Body of pancreas (tissue), 4 donors: ENCODE measurements at regions not wholly inside any gene's neighbourhood (a gene's known extent, or its start where the extent isn't known, plus 50 kb on each side); places are given as distances from the start of the nearest gene placed in this dataset.
"Not testable (repeated sequence)": the region's sequence is repeated elsewhere in the genome, so short reads cannot be mapped to it uniquely, and the experiment has no call there.

Experiments
- POLR2A ChIP-seq, 3 donors: fragments of 450-650 bp; IDR thresholded peaks; one replicate each; pipeline ENCODE4 v1.6.1; 2016; ENCODE audit warnings: antibody characterized with exemption in 3 of 3, mild to moderate bottlenecking in 2 of 3
- TF ChIP-seq, protein P1 (sequence below), 7 experiments: fragments of 450-650 bp in 4 of 7; fragments of 200-600 bp in 3 of 7; sonication (generic) in 3 of 7; IDR thresholded peaks; one replicate each; pipeline ENCODE4 v1.5.1; 2016 to 2019; ENCODE audit warnings: antibody characterized with exemption in 7 of 7

- TF ChIP-seq, protein P1, sequence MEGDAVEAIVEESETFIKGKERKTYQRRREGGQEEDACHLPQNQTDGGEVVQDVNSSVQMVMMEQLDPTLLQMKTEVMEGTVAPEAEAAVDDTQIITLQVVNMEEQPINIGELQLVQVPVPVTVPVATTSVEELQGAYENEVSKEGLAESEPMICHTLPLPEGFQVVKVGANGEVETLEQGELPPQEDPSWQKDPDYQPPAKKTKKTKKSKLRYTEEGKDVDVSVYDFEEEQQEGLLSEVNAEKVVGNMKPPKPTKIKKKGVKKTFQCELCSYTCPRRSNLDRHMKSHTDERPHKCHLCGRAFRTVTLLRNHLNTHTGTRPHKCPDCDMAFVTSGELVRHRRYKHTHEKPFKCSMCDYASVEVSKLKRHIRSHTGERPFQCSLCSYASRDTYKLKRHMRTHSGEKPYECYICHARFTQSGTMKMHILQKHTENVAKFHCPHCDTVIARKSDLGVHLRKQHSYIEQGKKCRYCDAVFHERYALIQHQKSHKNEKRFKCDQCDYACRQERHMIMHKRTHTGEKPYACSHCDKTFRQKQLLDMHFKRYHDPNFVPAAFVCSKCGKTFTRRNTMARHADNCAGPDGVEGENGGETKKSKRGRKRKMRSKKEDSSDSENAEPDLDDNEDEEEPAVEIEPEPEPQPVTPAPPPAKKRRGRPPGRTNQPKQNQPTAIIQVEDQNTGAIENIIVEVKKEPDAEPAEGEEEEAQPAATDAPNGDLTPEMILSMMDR (IDR thresholded peaks at IDR 0.05), result not testable (repeated sequence)
- TF ChIP-seq POLR2A (IDR thresholded peaks at IDR 0.05), result peak in 2 of 3 donors; percentile 30 to 38
Observed at GRCh38 chr10:87424697-87425373, 67.3 kb downstream of the NUTM2D start.
